IPS-NIHi7 (cell line): ENCODE measurements at regions not wholly inside any gene's neighbourhood (a gene's known extent, or its start where the extent isn't known, plus 50 kb on each side); places are given as distances from the start of the nearest gene placed in this dataset.

ENCODE experiments used
- DNase-seq: peaks from one replicate; pipeline ENCODE4 v3.0.0; 2012; ENCODE audit warnings: mixed read lengths; ENCODE audit errors: extremely low spot score

GRCh38 chr15:70427167-70428120 lies 329.7 kb upstream of the TLE3 start:
- DNase-seq: no peak

- no peak for DNase-seq
Measured at GRCh38 chr15:70426096-70426821, 328.5 kb upstream of the TLE3 start.

GRCh38 chr15:70424937-70425411 lies 327.3 kb upstream of the TLE3 start:
- DNase-seq: no peak

GRCh38 chr15:70423267-70423666 lies 325.6 kb upstream of the TLE3 start:
- DNase-seq: no peak

DNA sequence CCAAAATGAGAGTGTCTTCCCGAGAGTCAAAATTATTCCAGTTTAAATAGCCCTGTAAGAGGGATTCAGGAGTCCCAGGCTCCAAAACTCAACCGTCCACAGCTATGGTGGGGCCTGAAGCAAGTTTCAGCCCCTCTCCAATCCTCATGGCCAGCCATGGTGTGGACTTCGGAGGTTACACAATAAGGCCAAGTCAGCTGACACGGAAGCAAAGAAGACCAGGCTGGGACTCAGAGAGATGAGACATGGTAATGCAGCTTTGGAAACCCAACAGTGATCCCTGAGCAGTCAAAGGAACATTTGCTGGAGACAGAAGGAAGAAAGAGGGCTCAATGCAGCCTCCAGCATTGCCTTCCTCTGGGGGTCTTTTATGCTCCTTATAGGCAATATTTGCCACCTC lies 324.6 kb upstream of the TLE3 start:
- no peak for DNase-seq

DNA sequence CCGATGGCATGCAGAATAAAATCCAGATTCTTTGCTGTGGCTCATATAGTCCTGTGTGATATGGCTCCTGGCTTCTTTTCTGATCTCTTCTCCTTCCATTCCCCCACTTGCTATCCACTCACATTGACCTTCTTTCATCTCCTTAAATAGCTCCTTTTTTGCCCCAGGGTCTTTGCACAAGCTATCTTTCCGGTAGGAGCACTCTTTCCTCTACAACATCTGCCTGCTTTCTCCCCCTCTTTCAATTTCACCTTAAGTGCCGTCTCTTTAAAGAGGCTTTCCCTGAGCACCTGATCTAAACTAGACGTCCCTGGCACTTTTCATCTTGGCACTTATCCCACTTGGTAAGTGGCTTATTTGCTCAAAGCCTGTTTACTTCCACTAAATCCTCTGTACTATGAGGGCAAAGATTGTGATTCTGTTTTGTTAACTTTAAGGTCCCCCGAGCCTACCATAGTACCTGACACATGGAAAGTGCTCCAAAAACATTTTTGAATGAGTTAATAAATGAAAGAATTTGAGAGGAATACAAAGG lies 323.3 kb upstream of the TLE3 start:
- no peak for DNase-seq

- DNase-seq: peak; percentile 80
Measured at GRCh38 chr15:70420086-70420947, 322.6 kb upstream of the TLE3 start.

- no peak for DNase-seq
Measured at GRCh38 chr15:70418943-70419342, 321.2 kb upstream of the TLE3 start.

GRCh38 chr15:70417535-70417934 lies 319.8 kb upstream of the TLE3 start:
- DNase-seq: no peak

GRCh38 chr15:70416829-70417228 lies 319.1 kb upstream of the TLE3 start:
- DNase-seq: no peak

DNA sequence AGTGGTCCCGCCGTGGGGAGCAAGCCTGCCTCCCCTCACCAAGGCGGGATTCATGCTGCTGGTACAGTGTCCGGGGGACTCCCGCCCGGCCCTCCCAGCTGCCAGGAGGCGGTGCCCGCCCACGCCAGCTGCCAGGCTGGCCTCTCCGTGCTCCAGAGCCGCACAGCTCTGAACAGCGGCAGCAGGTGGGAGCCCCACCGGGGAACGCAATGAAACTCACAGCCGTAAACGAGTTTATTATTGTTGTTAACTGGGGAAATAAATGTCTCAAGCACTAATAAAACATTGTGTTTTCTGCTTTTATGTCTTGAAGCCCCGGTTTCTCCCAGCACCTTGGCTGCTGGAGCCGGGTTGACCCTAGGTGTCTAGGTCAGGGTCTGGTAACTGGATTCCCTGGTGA lies 317.7 kb upstream of the TLE3 start:
- no peak for DNase-seq

DNA sequence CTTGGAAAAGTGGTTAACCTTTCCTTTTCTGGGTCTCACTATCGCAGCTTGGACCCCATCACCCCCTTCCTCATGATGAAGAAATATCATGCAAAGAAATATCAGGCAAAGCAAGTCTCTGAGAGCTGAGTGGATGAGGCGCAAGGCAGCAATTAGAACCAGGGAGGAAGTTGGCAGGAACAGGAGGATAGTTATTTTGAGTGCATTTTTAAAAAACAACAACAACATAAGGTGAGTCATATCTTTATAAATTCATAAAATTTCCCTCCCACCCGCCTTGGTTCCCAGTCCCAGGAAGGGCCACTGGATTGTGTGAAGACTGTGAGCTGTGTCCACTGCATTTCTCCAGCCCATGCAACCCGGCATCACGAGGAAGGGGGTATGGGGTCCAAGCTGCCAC lies 316.9 kb upstream of the TLE3 start:
- DNase-seq: no peak

DNA sequence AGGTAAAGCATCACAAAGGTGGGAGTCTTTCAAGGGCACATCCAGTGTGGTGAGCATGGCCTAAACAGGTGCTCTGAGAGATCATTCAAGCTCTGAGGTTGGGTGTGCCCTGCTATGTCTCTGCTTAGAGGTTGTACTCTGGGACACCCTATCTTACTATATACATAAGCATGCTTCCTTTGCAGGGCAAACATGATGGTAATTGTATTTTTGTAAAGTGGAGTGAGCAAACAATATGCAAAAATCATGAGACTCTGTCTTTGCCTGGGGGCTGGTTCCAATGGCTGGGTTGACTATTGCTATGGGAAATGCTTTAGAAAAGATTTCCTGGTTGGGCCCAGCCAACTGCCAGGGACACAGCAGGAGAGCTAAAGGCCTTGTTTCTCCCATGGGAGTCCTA lies 315.1 kb upstream of the TLE3 start:
- DNase-seq: no peak

GRCh38 chr15:70411143-70411863 lies 313.6 kb upstream of the TLE3 start:
- no peak for DNase-seq

DNA sequence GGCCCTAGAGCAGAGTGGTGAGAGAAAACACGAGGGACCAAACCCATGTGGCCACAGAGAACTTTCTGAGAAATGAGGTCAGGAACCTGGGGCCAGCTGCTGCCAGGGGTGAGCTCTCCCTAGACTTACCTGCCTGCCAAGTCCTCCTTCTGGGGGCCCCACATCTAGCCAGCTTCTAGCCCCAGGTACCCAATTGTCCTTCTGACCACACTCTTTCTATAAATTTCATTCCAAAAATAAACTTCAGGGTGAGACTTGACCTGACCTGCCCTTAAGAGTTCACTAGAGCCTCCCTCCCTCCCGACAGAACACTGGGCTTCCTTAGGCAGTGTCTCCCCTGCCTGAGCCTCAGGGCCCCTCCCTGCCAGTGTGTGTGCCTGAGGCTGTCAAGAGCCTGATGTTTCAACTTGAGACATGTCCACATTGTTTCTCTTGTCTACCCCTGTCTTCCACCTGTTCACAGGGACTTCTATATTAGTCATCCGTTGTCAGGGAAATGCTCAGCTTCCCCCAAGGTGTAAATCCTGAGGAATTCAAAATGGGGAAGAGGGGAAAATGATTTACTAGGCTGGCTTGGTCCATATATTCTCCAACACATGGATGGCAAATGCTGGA lies 312.8 kb upstream of the TLE3 start:
- no peak for DNase-seq

- no peak for DNase-seq
Measured at GRCh38 chr15:70409388-70409787, 311.7 kb upstream of the TLE3 start.

GRCh38 chr15:70407955-70408354 lies 310.2 kb upstream of the TLE3 start:
- no peak for DNase-seq

GRCh38 chr15:70407336-70407670 lies 309.6 kb upstream of the TLE3 start:
- DNase-seq: no peak

GRCh38 chr15:70406617-70407335 lies 309.1 kb upstream of the TLE3 start:
- DNase-seq: no peak

- no peak for DNase-seq
Measured at GRCh38 chr15:70401709-70402108, 304.0 kb upstream of the TLE3 start.
